ENCODE measurements at regions not wholly inside any gene's neighbourhood (a gene's known extent, or its start where the extent isn't known, plus 50 kb on each side); places are given as distances from the start of the nearest gene placed in this dataset.

GRCh38 chr3:193869221-193870201 is 266.4 kb upstream of the HES1 start:
- Histone ChIP-seq H3K9me3 (ENCODE audit: control insufficient read depth in 5 of 5, low read length in 5 of 5) (no peaks in the 10 kb centered on the region), H3K27me3 (ENCODE audit: control insufficient read depth in 5 of 5, insufficient read depth in 4 of 5, low read length in 5 of 5) (peaks cover 0 to 25% (median 10%) of the 10 kb centered on the region in 5 donors), H3K27ac (ENCODE audit: low read depth, low read length) (no peak overlapping the region), H3K4me3 (ENCODE audit: low read depth in 1 of 5, low read length in 5 of 5) (peak overlapping the region in 1 of 5 donors; percentile 27), H3K36me3 (ENCODE audit: control insufficient read depth in 5 of 5, insufficient read depth in 5 of 5, low read length in 5 of 5) (no peaks in the 10 kb centered on the region), H3K9ac (ENCODE audit: low read length in 5 of 5) (no peak overlapping the region), H3K4me1 (ENCODE audit: control insufficient read depth in 5 of 5, insufficient read depth in 5 of 5, low read length in 5 of 5) (peaks cover 0 to 16% (median 6%) of the 10 kb centered on the region in 5 donors)

- Histone ChIP-seq H3K27me3 (ENCODE audit: control insufficient read depth in 5 of 5, insufficient read depth in 4 of 5, low read length in 5 of 5) (peaks cover 0 to 25% (median 10%) of the 10 kb centered on the region in 5 donors), H3K4me1 (ENCODE audit: control insufficient read depth in 5 of 5, insufficient read depth in 5 of 5, low read length in 5 of 5) (peaks cover 0 to 16% (median 6%) of the 10 kb centered on the region in 5 donors), H3K36me3 (ENCODE audit: control insufficient read depth in 5 of 5, insufficient read depth in 5 of 5, low read length in 5 of 5) (no peaks in the 10 kb centered on the region), H3K27ac (ENCODE audit: low read depth, low read length) (no peak overlapping the region), H3K9ac (ENCODE audit: low read length in 5 of 5) (no peak overlapping the region), H3K9me3 (ENCODE audit: control insufficient read depth in 5 of 5, low read length in 5 of 5) (no peaks in the 10 kb centered on the region), H3K4me3 (ENCODE audit: low read depth in 1 of 5, low read length in 5 of 5) (no peak overlapping the region)
Observed at GRCh38 chr3:193870376-193871219, 265.4 kb upstream of the HES1 start.

GRCh38 chr3:193871220-193871485 is 264.8 kb upstream of the HES1 start:
- Histone ChIP-seq H3K4me3 (ENCODE audit: low read depth in 1 of 5, low read length in 5 of 5) (no peak overlapping the region), H3K27ac (ENCODE audit: low read depth, low read length) (no peak overlapping the region), H3K27me3 (ENCODE audit: control insufficient read depth in 5 of 5, insufficient read depth in 4 of 5, low read length in 5 of 5) (peaks cover 0 to 25% (median 10%) of the 10 kb centered on the region in 5 donors), H3K9ac (ENCODE audit: low read length in 5 of 5) (no peak overlapping the region), H3K9me3 (ENCODE audit: control insufficient read depth in 5 of 5, low read length in 5 of 5) (no peaks in the 10 kb centered on the region), H3K36me3 (ENCODE audit: control insufficient read depth in 5 of 5, insufficient read depth in 5 of 5, low read length in 5 of 5) (no peaks in the 10 kb centered on the region), H3K4me1 (ENCODE audit: control insufficient read depth in 5 of 5, insufficient read depth in 5 of 5, low read length in 5 of 5) (peaks cover 0 to 16% (median 6%) of the 10 kb centered on the region in 5 donors)

GRCh38 chr3:193872265-193872753 is 263.6 kb upstream of the HES1 start:
- peaks cover 0 to 16% (median 6%) of the 10 kb centered on the region in 5 donors for H3K4me1 ChIP-seq (ENCODE audit: control insufficient read depth in 5 of 5, insufficient read depth in 5 of 5, low read length in 5 of 5)
- H3K9ac ChIP-seq (ENCODE audit: low read length in 5 of 5), result no peak overlapping the region
- H3K36me3 ChIP-seq (ENCODE audit: control insufficient read depth in 5 of 5, insufficient read depth in 5 of 5, low read length in 5 of 5), result no peaks in the 10 kb centered on the region
- H3K27ac ChIP-seq (ENCODE audit: low read depth, low read length), result no peak overlapping the region
- peaks cover 0 to 25% (median 13%) of the 10 kb centered on the region in 5 donors for H3K27me3 ChIP-seq (ENCODE audit: control insufficient read depth in 5 of 5, insufficient read depth in 4 of 5, low read length in 5 of 5)
- H3K4me3 ChIP-seq (ENCODE audit: low read depth in 1 of 5, low read length in 5 of 5), result no peak overlapping the region
- H3K9me3 ChIP-seq (ENCODE audit: control insufficient read depth in 5 of 5, low read length in 5 of 5), result no peaks in the 10 kb centered on the region

GRCh38 chr3:193873426-193874201 is 262.3 kb upstream of the HES1 start:
- H3K9ac ChIP-seq (ENCODE audit: low read length in 5 of 5), result no peak overlapping the region
- H3K27ac ChIP-seq (ENCODE audit: low read depth, low read length), result no peak overlapping the region

GRCh38 chr3:193874512-193874911 is 261.4 kb upstream of the HES1 start:
- H3K9ac ChIP-seq (ENCODE audit: low read length in 5 of 5), result no peak overlapping the region
- peaks cover 0 to 17% (median 9%) of the 10 kb centered on the region in 5 donors for H3K27me3 ChIP-seq (ENCODE audit: control insufficient read depth in 5 of 5, insufficient read depth in 4 of 5, low read length in 5 of 5)
- H3K36me3 ChIP-seq (ENCODE audit: control insufficient read depth in 5 of 5, insufficient read depth in 5 of 5, low read length in 5 of 5), result no peaks in the 10 kb centered on the region
- no peak overlapping the region for H3K27ac ChIP-seq (ENCODE audit: low read depth, low read length)
- H3K9me3 ChIP-seq (ENCODE audit: control insufficient read depth in 5 of 5, low read length in 5 of 5), result no peaks in the 10 kb centered on the region
- peaks cover 0 to 13% (median 5%) of the 10 kb centered on the region in 5 donors for H3K4me1 ChIP-seq (ENCODE audit: control insufficient read depth in 5 of 5, insufficient read depth in 5 of 5, low read length in 5 of 5)
- H3K4me3 ChIP-seq (ENCODE audit: low read depth in 1 of 5, low read length in 5 of 5), result no peak overlapping the region

More at GRCh38 chr3:193873426-193874201, 262.3 kb upstream of the HES1 start:
- peaks cover 0 to 23% (median 13%) of the 10 kb centered on the region in 5 donors for H3K27me3 ChIP-seq (ENCODE audit: control insufficient read depth in 5 of 5, insufficient read depth in 4 of 5, low read length in 5 of 5)
- no peaks in the 10 kb centered on the region for H3K9me3 ChIP-seq (ENCODE audit: control insufficient read depth in 5 of 5, low read length in 5 of 5)
- H3K4me3 ChIP-seq (ENCODE audit: low read depth in 1 of 5, low read length in 5 of 5), result no peak overlapping the region
- H3K36me3 ChIP-seq (ENCODE audit: control insufficient read depth in 5 of 5, insufficient read depth in 5 of 5, low read length in 5 of 5), result no peaks in the 10 kb centered on the region
- H3K4me1 ChIP-seq (ENCODE audit: control insufficient read depth in 5 of 5, insufficient read depth in 5 of 5, low read length in 5 of 5), result peaks cover 0 to 16% (median 6%) of the 10 kb centered on the region in 5 donors

GRCh38 chr3:193874997-193875593 is 260.9 kb upstream of the HES1 start:
- Histone ChIP-seq H3K9me3 (ENCODE audit: control insufficient read depth in 5 of 5, low read length in 5 of 5) (no peaks in the 10 kb centered on the region), H3K36me3 (ENCODE audit: control insufficient read depth in 5 of 5, insufficient read depth in 5 of 5, low read length in 5 of 5) (no peaks in the 10 kb centered on the region), H3K27ac (ENCODE audit: low read depth, low read length) (no peak overlapping the region), H3K4me3 (ENCODE audit: low read depth in 1 of 5, low read length in 5 of 5) (no peak overlapping the region), H3K9ac (ENCODE audit: low read length in 5 of 5) (no peak overlapping the region), H3K4me1 (ENCODE audit: control insufficient read depth in 5 of 5, insufficient read depth in 5 of 5, low read length in 5 of 5) (peaks cover 0 to 7% (median 2%) of the 10 kb centered on the region in 5 donors), H3K27me3 (ENCODE audit: control insufficient read depth in 5 of 5, insufficient read depth in 4 of 5, low read length in 5 of 5) (peaks cover 0 to 11% (median 3%) of the 10 kb centered on the region in 5 donors)

GRCh38 chr3:193875601-193876321 is 260.2 kb upstream of the HES1 start:
- Histone ChIP-seq H3K4me1 (ENCODE audit: control insufficient read depth in 5 of 5, insufficient read depth in 5 of 5, low read length in 5 of 5) (peaks cover 0 to 5% (median 0%) of the 10 kb centered on the region in 5 donors), H3K36me3 (ENCODE audit: control insufficient read depth in 5 of 5, insufficient read depth in 5 of 5, low read length in 5 of 5) (no peaks in the 10 kb centered on the region), H3K4me3 (ENCODE audit: low read depth in 1 of 5, low read length in 5 of 5) (no peak overlapping the region), H3K27me3 (ENCODE audit: control insufficient read depth in 5 of 5, insufficient read depth in 4 of 5, low read length in 5 of 5) (peaks cover 0 to 5% (median 0%) of the 10 kb centered on the region in 5 donors), H3K27ac (ENCODE audit: low read depth, low read length) (no peak overlapping the region), H3K9ac (ENCODE audit: low read length in 5 of 5) (no peak overlapping the region), H3K9me3 (ENCODE audit: control insufficient read depth in 5 of 5, low read length in 5 of 5) (no peaks in the 10 kb centered on the region)
